OCI-LY7 (cell line): ENCODE measurements at regions not wholly inside any gene's neighbourhood (a gene's known extent, or its start where the extent isn't known, plus 50 kb on each side); places are given as distances from the start of the nearest gene placed in this dataset.

Experiments used
- EZH2phosphoT487 ChIP-seq: fragments of 200-600 bp; sonication (generic); IDR thresholded peaks from 2 replicates; pipeline ENCODE4 v1.6.1; 2018; ENCODE audit warnings: low read depth, borderline replicate concordance, mild to moderate bottlenecking, mixed run types, antibody characterized with exemption, low read length, moderate library complexity, mixed read lengths
- TF ChIP-seq, protein P1 (sequence below): fragments of 200-600 bp; sonication (generic); conservative IDR thresholded peaks from 2 replicates; pipeline ENCODE4 v1.5.1; 2014; ENCODE audit warnings: mild to moderate bottlenecking, antibody characterized with exemption, low read length, moderate library complexity, mixed read lengths

DNA sequence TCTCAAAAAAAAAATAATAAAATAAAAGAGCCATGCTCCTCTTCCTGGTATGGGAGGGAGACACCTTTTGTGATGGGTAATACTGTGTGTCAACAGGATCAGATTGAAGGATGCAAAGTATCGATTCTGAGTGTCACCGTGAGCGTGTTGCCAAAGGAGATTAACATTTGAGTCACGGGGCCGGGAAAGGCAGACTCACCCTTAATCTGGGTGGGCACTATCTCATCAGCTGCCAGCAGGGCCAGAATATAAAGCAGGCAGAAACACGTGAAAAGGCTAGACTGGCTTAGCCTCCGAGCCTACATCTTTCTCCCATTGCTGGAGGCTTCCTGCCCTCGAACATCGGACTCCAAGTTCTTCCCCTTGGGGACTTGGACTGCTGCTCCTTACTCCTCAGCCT, 95.4 kb downstream of the SHOX start:
- TF ChIP-seq, protein P1, sequence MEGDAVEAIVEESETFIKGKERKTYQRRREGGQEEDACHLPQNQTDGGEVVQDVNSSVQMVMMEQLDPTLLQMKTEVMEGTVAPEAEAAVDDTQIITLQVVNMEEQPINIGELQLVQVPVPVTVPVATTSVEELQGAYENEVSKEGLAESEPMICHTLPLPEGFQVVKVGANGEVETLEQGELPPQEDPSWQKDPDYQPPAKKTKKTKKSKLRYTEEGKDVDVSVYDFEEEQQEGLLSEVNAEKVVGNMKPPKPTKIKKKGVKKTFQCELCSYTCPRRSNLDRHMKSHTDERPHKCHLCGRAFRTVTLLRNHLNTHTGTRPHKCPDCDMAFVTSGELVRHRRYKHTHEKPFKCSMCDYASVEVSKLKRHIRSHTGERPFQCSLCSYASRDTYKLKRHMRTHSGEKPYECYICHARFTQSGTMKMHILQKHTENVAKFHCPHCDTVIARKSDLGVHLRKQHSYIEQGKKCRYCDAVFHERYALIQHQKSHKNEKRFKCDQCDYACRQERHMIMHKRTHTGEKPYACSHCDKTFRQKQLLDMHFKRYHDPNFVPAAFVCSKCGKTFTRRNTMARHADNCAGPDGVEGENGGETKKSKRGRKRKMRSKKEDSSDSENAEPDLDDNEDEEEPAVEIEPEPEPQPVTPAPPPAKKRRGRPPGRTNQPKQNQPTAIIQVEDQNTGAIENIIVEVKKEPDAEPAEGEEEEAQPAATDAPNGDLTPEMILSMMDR: no peak
- TF ChIP-seq EZH2phosphoT487: no peak
